Aorta (tissue), 5 donors: ENCODE measurements at regions not wholly inside any gene's neighbourhood (a gene's known extent, or its start where the extent isn't known, plus 50 kb on each side); places are given as distances from the start of the nearest gene placed in this dataset.
"Not testable (repeated sequence)": the region's sequence is repeated elsewhere in the genome, so short reads cannot be mapped to it uniquely, and the experiment has no call there.

ENCODE experiments used
- ATAC-seq: fragments of 200-7000 bp; cut with Tn5 transposase; one replicate; pipeline ENCODE4 v1.9.1; 2022; ENCODE audit warnings: moderate library complexity; ENCODE audit not compliant: low FRiP score
- DNase-seq, 2 donors: peaks; one replicate each; pipeline ENCODE4 v3.0.0-alpha.2; 2020
- H3K27ac ChIP-seq, 2 donors: one replicate each; pipeline ENCODE4 v1.5.1; 2013; ENCODE audit warnings: low read length in 2 of 2, mild to moderate bottlenecking in 2 of 2, moderate library complexity in 2 of 2, control low read depth in 1 of 2, inconsistent platforms in 1 of 2, low read depth in 1 of 2
- H3K27me3 ChIP-seq, 2 donors: one replicate each; pipeline ENCODE4 v1.6.1; 2013; ENCODE audit warnings: control low read depth in 1 of 2, low read length in 1 of 2, mild to moderate bottlenecking in 1 of 2, moderate library complexity in 1 of 2; ENCODE audit not compliant: insufficient read depth in 2 of 2, control insufficient read depth in 1 of 2
- H3K36me3 ChIP-seq, 2 donors: one replicate each; pipeline ENCODE4 v1.6.1; 2013; ENCODE audit warnings: control low read depth in 1 of 2, low read length in 1 of 2, mild to moderate bottlenecking in 1 of 2; ENCODE audit not compliant: insufficient read depth in 2 of 2, control insufficient read depth in 1 of 2
- H3K4me1 ChIP-seq, 2 donors: one replicate each; pipeline ENCODE4 v1.6.1; 2013; ENCODE audit warnings: low read length in 2 of 2, control low read depth in 1 of 2, mild to moderate bottlenecking in 1 of 2, moderate library complexity in 1 of 2; ENCODE audit not compliant: insufficient read depth in 2 of 2, control insufficient read depth in 1 of 2
- H3K4me3 ChIP-seq, 2 donors: one replicate each; pipeline ENCODE4 v1.5.1; 2013; ENCODE audit warnings: low read length in 2 of 2, control low read depth in 1 of 2, mild to moderate bottlenecking in 1 of 2
- H3K9me3 ChIP-seq: one replicate; pipeline ENCODE4 v1.6.1; 2013; ENCODE audit warnings: mild to moderate bottlenecking, low read length; ENCODE audit not compliant: control insufficient read depth
- WGBS, 2 donors: extraction: QIAGEN DNeasy Blood & Tissue Kit; methylation state at CpG; one replicate each; pipeline ENCODE4 v1.1.7; 2013; 5-methylcytosine and 5-hydroxymethylcytosine counted together
- intact Hi-C, 2 donors: fragments of 100-400 bp; cut with DNase I; formaldehyde crosslinking; loops; one replicate each; pipeline versions ENCODE4 v1.14.2 to v1.15.0; 2022
- donor health status: healthy with polysubstance abuse.
- donor health status: Bipolar disorder and iron deficiency.
- donor health status: DM: no; HTN: no; CAD: no.
- donor health status: DM: no; HTN: no; CAD: no.
- donor health status: DM: yes; HTN: yes; CAD: no.

DNA sequence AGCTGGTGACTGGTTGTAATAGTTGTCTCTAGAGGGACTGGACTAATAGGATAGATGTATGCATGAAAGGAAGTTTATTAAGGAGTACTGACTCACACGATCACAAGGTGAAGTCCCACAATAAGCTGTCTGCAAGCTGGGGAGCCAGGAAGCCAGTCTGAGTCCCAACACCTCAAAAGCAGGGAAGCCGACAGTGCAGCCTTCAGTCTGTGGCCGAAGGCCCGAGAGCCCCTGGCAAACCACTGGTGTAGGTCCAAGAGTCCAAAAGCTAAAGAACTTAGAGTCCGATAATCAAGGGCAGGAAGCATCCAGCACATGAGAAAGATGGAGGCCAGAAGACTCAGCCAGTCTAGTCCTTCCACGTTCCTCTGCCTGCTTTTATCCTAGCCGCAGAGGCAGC, 372.6 kb downstream of the TCERG1L start:
- H3K9me3 ChIP-seq, H3K4me1 ChIP-seq, H3K27me3 ChIP-seq, H3K36me3 ChIP-seq, H3K4me3 ChIP-seq, H3K27ac ChIP-seq, DNase-seq, intact Hi-C loops, ATAC-seq: not testable (repeated sequence)
- 87 to 89% methylated on average over 7 of the region's 7 CpGs for WGBS, 2 donors

DNA sequence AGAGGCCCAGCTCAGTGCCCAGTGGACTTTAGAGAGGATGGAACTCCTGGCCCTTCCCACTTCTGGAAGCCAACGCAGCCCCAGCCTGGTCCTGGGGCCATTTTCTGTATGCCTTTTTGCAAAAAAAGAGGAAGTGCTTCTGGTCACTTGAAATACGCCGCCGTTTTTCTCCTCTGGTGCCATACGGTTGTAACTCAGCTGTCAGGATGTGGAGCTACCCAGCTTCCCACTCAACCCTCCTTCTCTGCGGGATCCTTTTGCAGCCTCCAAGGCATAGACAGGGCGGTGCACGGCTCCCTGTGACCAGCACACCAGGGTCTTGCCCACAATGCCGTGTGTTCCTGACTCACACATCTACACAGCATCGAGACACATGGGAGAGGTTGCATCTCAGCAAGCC, 369.6 kb downstream of the TCERG1L start:
- no peaks in the 10 kb centered on the region for H3K27me3 ChIP-seq
- 72 to 76% methylated on average over 10 of the region's 10 CpGs for WGBS, 2 donors
- ATAC-seq, result no peak
- no peak for DNase-seq
- H3K4me1 ChIP-seq, result no peaks in the 10 kb centered on the region
- no peaks in the 10 kb centered on the region for H3K9me3 ChIP-seq
- no peak overlapping the region for H3K27ac ChIP-seq
- no peak overlapping the region for H3K4me3 ChIP-seq
- H3K36me3 ChIP-seq, result no peaks in the 10 kb centered on the region
- intact Hi-C loops, result no loop called here

DNA sequence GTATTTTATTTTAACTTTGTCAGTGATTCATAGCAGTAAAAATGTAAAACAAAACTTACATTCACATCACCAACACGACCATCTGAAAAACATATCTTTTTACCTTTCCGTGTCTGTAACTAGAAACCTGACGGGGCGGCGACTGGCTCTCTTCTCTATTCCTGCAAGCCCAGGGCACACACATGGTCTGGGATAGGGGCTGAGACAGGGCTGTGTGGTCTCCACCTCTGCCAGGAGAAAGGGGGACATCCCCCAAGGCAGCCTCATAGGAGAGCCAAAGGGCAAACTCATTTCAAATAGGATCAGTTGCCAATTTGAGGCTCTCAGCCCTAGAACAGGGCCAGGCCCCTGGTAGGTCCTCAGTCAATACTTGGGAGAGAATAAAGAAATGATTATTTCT, 359.4 kb downstream of the TCERG1L start:
- DNase-seq, result no peak
- H3K4me3 ChIP-seq, result no peak overlapping the region
- intact Hi-C loops, result no loop called here
- H3K27ac ChIP-seq, result no peak overlapping the region
- H3K36me3 ChIP-seq, result no peaks in the 10 kb centered on the region
- H3K4me1 ChIP-seq, result no peaks in the 10 kb centered on the region
- H3K9me3 ChIP-seq, result no peaks in the 10 kb centered on the region
- no peak for ATAC-seq
- H3K27me3 ChIP-seq, result no peaks in the 10 kb centered on the region
- WGBS, 2 donors, result 87 to 88% methylated on average over 5 of the region's 5 CpGs

DNA sequence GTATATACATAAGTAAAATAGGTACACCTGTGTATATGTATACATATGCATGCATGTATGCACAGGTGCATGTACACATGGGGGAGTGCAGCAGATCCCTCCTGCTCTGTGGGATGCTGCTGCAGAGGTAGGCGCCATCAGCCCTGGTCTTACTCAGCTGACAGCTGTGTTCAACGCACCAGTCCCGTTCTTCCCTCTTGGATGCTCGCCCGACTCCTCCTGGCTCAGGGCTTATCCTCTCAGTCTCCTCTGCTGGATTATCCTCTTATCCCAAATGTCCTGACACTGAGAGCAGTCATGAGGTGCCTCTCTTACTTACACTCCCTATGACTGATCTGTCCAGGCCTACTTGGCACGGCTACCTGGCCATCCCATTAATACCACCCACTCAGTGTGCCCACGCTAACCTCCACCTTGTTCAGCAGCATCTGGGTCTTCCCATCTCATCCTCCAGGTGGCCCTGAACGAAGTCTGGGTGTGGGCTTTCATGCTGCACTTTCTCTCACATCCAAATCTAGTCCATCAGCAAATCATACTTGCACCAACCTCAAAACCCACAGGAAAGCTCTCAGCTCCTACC, 357.1 kb downstream of the TCERG1L start:
- 73 to 77% methylated on average over 8 of the region's 8 CpGs for WGBS, 2 donors
- Histone ChIP-seq H3K9me3 (no peaks in the 10 kb centered on the region), H3K27ac (no peak overlapping the region), H3K4me1 (no peaks in the 10 kb centered on the region), H3K4me3 (no peak overlapping the region), H3K36me3 (no peaks in the 10 kb centered on the region), H3K27me3 (no peaks in the 10 kb centered on the region)
- DNase-seq (peak in 1 of 2 donors; percentile 26), ATAC-seq (no peak)
- intact Hi-C loops, result no loop called here

DNA sequence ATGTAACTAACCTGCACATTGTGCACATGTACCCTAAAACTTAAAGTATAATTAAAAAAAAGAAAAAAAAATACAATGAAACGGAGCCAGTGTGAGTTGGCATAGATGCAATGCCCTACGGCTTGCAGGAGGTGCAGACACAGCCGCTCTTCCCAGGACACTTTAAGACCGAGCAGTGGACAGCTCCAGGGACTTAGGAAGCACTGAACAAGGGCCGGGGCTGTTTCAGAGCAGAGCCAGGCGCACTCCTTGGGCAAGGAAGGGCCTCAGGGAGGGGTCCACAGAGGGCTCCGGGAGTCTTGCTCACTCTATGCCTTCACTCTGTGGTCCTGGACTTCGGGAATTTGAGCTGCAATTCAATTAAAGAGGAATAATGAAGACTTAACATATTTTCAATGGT, 355.3 kb downstream of the TCERG1L start:
- H3K4me1 ChIP-seq, result no peaks in the 10 kb centered on the region
- H3K27ac ChIP-seq, result no peak overlapping the region
- H3K4me3 ChIP-seq, result no peak overlapping the region
- no peaks in the 10 kb centered on the region for H3K9me3 ChIP-seq
- no peaks in the 10 kb centered on the region for H3K36me3 ChIP-seq
- DNase-seq, result no peak
- no peaks in the 10 kb centered on the region for H3K27me3 ChIP-seq
- no peak for ATAC-seq
- intact Hi-C loops, result no loop called here
- 52 to 57% methylated on average over 8 of the region's 8 CpGs for WGBS, 2 donors

DNA sequence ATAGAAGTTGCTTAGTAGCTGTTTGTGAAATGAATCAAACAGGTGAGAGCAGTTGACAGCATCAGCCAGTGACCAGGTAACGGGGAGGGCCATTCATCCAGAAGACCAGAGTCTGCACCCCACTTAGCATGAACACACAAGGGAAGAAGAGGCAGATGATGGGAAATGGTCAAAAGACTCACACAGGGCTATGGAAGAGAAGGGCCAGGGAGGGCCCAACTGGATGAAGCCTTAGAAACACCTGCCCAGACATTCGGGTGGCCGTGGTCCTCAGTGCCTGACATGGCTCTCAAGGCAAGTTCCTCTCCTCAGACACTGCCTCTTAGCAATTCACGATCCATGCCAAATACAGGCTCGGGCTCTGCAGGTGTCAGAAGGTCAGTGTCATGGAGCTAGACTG, 354.1 kb downstream of the TCERG1L start:
- DNase-seq, result no peak
- 76 to 77% methylated on average over 5 of the region's 5 CpGs for WGBS, 2 donors
- Histone ChIP-seq H3K36me3 (no peaks in the 10 kb centered on the region), H3K4me3 (no peak overlapping the region), H3K4me1 (no peaks in the 10 kb centered on the region), H3K27me3 (no peaks in the 10 kb centered on the region), H3K27ac (no peak overlapping the region), H3K9me3 (no peaks in the 10 kb centered on the region)
- no peak for ATAC-seq
- intact Hi-C loops, result no loop called here

DNA sequence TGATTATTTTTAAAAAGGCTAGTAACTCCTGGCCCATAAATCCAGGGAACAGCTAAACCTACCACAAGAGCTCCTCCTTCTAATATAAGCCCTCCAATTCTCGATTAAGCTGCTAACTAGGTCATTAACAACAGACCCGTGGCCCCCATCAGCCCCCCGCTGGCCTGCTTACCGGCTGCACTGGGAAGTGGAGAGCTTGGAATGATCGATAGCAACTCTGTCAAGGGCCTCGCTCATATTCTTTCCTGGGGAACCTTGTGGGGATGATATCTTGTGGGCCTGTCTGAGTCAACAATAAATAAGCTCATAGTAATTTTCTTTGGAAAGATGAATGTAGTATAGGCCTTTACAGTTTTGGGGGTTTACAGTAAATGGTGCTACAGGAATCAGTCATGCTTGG, 353.5 kb downstream of the TCERG1L start:
- H3K9me3 ChIP-seq, result no peaks in the 10 kb centered on the region
- 57 to 68% methylated on average over 6 of the region's 6 CpGs for WGBS, 2 donors
- no peak overlapping the region for H3K4me3 ChIP-seq
- no peak overlapping the region for H3K27ac ChIP-seq
- intact Hi-C loops, result no loop called here
- DNase-seq (no peak), ATAC-seq (no peak)
- no peaks in the 10 kb centered on the region for H3K4me1 ChIP-seq
- H3K27me3 ChIP-seq, result no peaks in the 10 kb centered on the region
- H3K36me3 ChIP-seq, result no peaks in the 10 kb centered on the region

DNA sequence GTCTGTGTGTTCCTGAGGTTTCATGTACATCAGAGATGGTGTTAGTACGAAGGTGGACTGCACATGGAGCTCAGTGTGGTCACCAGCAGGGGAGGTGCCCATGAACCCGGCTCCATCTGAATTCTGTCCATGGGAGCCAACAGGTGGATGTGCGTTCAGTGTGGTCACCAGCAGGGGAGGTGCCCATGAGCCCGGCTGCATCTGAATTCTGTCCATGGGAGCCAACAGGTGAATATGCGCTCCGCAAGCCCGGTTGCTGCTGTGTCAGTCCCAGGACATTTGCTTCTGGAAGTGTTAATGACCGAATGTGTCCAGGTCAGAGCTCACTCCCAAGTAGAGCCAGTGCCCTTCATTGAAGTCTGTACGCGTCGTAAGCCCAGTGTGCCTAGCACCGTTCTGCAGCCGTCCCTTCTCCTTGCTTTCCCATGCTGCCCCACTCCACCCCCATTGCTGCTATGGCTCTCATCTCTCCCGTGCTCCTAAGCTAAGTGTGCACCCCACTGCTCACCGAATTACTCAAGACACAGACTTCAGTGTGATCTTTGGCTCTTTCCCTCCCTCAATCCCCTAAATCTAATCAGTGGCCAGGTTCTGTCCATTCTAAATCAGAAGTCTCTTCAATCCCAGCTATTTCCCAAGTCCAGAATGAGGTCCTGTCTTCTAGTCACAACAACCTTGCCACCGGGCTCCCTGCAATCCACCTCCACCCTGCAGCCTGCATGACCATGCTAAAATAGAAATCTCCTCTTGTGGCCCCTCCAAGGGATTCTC, 352.4 kb downstream of the TCERG1L start:
- WGBS, 2 donors, result 85 to 86% methylated on average over 16 of the region's 16 CpGs
- DNase-seq (no peak), ATAC-seq (no peak)
- Histone ChIP-seq H3K9me3 (no peaks in the 10 kb centered on the region), H3K36me3 (no peaks in the 10 kb centered on the region), H3K4me1 (no peaks in the 10 kb centered on the region), H3K27me3 (no peaks in the 10 kb centered on the region), H3K4me3 (no peak overlapping the region), H3K27ac (no peak overlapping the region)
- intact Hi-C loops, result no loop called here

DNA sequence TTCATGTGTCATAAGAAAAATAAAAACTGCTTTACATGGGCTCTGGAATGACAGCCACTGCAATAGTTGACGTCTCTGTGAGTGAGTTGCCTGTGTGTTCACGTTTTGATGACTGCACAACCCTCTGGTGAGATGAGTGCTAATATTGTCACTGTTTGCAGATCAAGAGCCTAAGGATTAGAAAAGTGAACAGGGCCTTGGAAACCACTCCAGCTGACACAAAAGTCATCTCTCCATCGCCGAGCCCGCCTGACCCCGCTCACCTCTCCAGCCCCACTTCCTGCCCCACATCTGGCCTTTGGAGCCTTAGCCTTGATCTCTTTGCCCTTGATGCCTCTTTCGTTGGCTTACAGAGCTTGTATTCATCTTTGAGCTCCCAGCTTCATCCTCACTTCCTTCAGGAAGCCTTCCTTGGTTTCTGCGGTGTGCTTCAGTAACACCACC, 351.7 kb downstream of the TCERG1L start:
- H3K4me3 ChIP-seq, result no peak overlapping the region
- no peak overlapping the region for H3K27ac ChIP-seq
- no peaks in the 10 kb centered on the region for H3K9me3 ChIP-seq
- H3K36me3 ChIP-seq, result no peaks in the 10 kb centered on the region
- WGBS, 2 donors, result 52 to 60% methylated on average over 8 of the region's 8 CpGs
- ATAC-seq (no peak), DNase-seq (no peak)
- H3K4me1 ChIP-seq, result no peaks in the 10 kb centered on the region
- H3K27me3 ChIP-seq, result no peaks in the 10 kb centered on the region
- intact Hi-C loops, result no loop called here
